B cell (primary cell): ENCODE measurements at regions not wholly inside any gene's neighbourhood (a gene's known extent, or its start where the extent isn't known, plus 50 kb on each side); places are given as distances from the start of the nearest gene placed in this dataset.

Experiments
- ATAC-seq: fragments of 200-7000 bp; cut with Tn5 transposase; one replicate; pipeline ENCODE4 v1.10.0; 2021; ENCODE audit warnings: low read depth, mild to moderate bottlenecking, moderate number of reproducible peaks, moderate library complexity
- CTCF ChIA-PET: fragments of 350-600 bp; sonication (Branson Sonifier 250); formaldehyde crosslinking; loops from one replicate; lab custom pipeline; 2021; ENCODE audit warnings: antibody characterized with exemption, inconsistent platforms; lab: Charles Lee
- POLR2A ChIA-PET: fragments of 350-600 bp; sonication (Branson Sonifier 250); formaldehyde crosslinking; loops from one replicate; lab custom pipeline; 2021; ENCODE audit warnings: antibody characterized with exemption; lab: Charles Lee
- DNase-seq: peaks from one replicate; pipeline ENCODE4 v3.0.0; 2013
- H2AFZ ChIP-seq: 2 replicates; pipeline ENCODE4 v1.6.1; 2012; ENCODE audit warnings: mild to moderate bottlenecking, low read depth, low read length; ENCODE audit not compliant: insufficient read depth, poor library complexity, severe bottlenecking
- H3K27ac ChIP-seq, 2 donors: 1 replicate in 1 of 2; 2 replicates in 1 of 2; pipeline ENCODE4 v1.5.1; 2012 to 2013; ENCODE audit warnings: low read length in 2 of 2, mild to moderate bottlenecking in 2 of 2, moderate library complexity in 1 of 2
- H3K27me3 ChIP-seq, 4 experiments: fragments of 200-600 bp in 1 of 4; sonication (generic) in 1 of 4; replicated peaks in 1 of 4; 1 replicate in 2 of 4; 2 replicates in 2 of 4; pipeline versions ENCODE4 v1.6.1 to v1.7.0; 2013 to 2016; ENCODE audit warnings: low read length in 3 of 4, mild to moderate bottlenecking in 2 of 4, mixed read lengths in 1 of 4, moderate library complexity in 1 of 4; ENCODE audit not compliant: insufficient read depth in 4 of 4, control insufficient read depth in 3 of 4; ENCODE audit errors: control extremely low read depth in 1 of 4
- H3K36me3 ChIP-seq, 2 experiments: replicated peaks in 1 of 2; 1 replicate in 1 of 2; 2 replicates in 1 of 2; pipeline versions ENCODE4 v1.6.1 to v1.7.1; 2013; ENCODE audit warnings: low read length in 1 of 2; ENCODE audit not compliant: insufficient read depth in 2 of 2, control insufficient read depth in 1 of 2; ENCODE audit errors: control extremely low read depth in 1 of 2, extremely low read depth in 1 of 2
- H3K4me1 ChIP-seq, 2 donors: fragments of 200-600 bp in 1 of 2; sonication (generic) in 1 of 2; 1 replicate in 1 of 2; 2 replicates in 1 of 2; pipeline versions ENCODE4 v1.5.1 to v1.6.1; 2013 to 2017; ENCODE audit warnings: low read length in 2 of 2; ENCODE audit not compliant: control insufficient read depth in 2 of 2, insufficient read depth in 2 of 2
- H3K4me2 ChIP-seq: replicated peaks from 2 replicates; pipeline ENCODE3; 2012; ENCODE audit warnings: mild to moderate bottlenecking, low read depth, low read length; ENCODE audit not compliant: poor library complexity, severe bottlenecking
- H3K4me3 ChIP-seq, 5 experiments: fragments of 200-600 bp in 1 of 5; sonication (generic) in 1 of 5; 1 replicate in 3 of 5; 2 replicates in 2 of 5; pipeline versions ENCODE4 v1.5.1 to v1.7.0; 2011 to 2016; ENCODE audit warnings: low read length in 4 of 5, mild to moderate bottlenecking in 4 of 5, low read depth in 2 of 5, control low read depth in 1 of 5, moderate library complexity in 1 of 5; ENCODE audit not compliant: insufficient read depth in 1 of 5; ENCODE audit errors: control extremely low read depth in 1 of 5, extremely low read depth in 1 of 5
- H3K79me2 ChIP-seq: fragments of 200-600 bp; sonication (generic); one replicate; pipeline ENCODE4 v1.6.0; 2016; ENCODE audit warnings: low read length; ENCODE audit not compliant: control insufficient read depth, insufficient read depth
- H3K9ac ChIP-seq: fragments of 200-600 bp; sonication (generic); 2 replicates; pipeline ENCODE4 v1.6.1; 2017; ENCODE audit warnings: mild to moderate bottlenecking, low read length, moderate library complexity
- H3K9me3 ChIP-seq, 3 donors: one replicate each; pipeline versions ENCODE4 v1.6.1 to v1.7.1; 2013; ENCODE audit warnings: low read length in 2 of 3; ENCODE audit not compliant: control insufficient read depth in 2 of 3, insufficient read depth in 1 of 3; ENCODE audit errors: control extremely low read depth in 1 of 3
- H4K20me1 ChIP-seq: 2 replicates; pipeline ENCODE4 v1.6.0; 2012; ENCODE audit warnings: mild to moderate bottlenecking, low read length; ENCODE audit not compliant: insufficient read depth, control insufficient read depth, poor library complexity, severe bottlenecking
- H3K27ac Mint-ChIP-seq: one replicate; pipeline ENCODE4 v1.8.0; 2021; ENCODE audit warnings: mixed read lengths
- H3K27me3 Mint-ChIP-seq: one replicate; pipeline ENCODE4 v1.8.0; 2021; ENCODE audit warnings: mixed read lengths
- H3K4me1 Mint-ChIP-seq: one replicate; pipeline ENCODE4 v1.8.0; 2021; ENCODE audit warnings: mixed read lengths
- H3K4me3 Mint-ChIP-seq: one replicate; pipeline ENCODE4 v1.8.0; 2021; ENCODE audit warnings: mixed read lengths
- H3K9me3 Mint-ChIP-seq: one replicate; pipeline ENCODE4 v1.8.0; 2022; ENCODE audit warnings: mixed read lengths; ENCODE audit not compliant: insufficient read depth
- EZH2 ChIP-seq: IDR thresholded peaks from 2 replicates; pipeline ENCODE4 v1.6.1; 2012; ENCODE audit warnings: borderline replicate concordance, low read depth, mild to moderate bottlenecking, moderate library complexity, low read length; ENCODE audit not compliant: insufficient read depth, poor library complexity, severe bottlenecking
- WGBS: methylation state at CpG from one replicate; pipeline ENCODE4 v1.1.5; 2013; ENCODE audit warnings: missing lambda C conversion rate; ENCODE audit not compliant: insufficient coverage; 5-methylcytosine and 5-hydroxymethylcytosine counted together
- intact Hi-C: fragments of 100-400 bp; cut with micrococcal nuclease; formaldehyde crosslinking; loops from one replicate; pipeline ENCODE4 v1.10.0; 2022
- TF ChIP-seq, protein P1 (sequence below): fragments of 200-600 bp; IDR thresholded peaks from one replicate; pipeline ENCODE4 v1.8.0; 2022; ENCODE audit warnings: antibody characterized with exemption, mild to moderate bottlenecking

GRCh38 chr9:7545371-7546165 is 254.0 kb downstream of the DMAC1 start:
- Histone ChIP-seq H3K27me3 (peaks cover 0 to 3% (median 0%) of the 10 kb centered on the region in 4 experiments), H3K4me1 (no peaks in the 10 kb centered on the region), H3K9ac (no peak overlapping the region), H3K9me3 (peaks cover 0 to 5% (median 0%) of the 10 kb centered on the region in 3 donors), H3K36me3 (no peaks in the 10 kb centered on the region), H3K4me2 (no peak overlapping the region), H3K27ac (no peak overlapping the region), H3K79me2 (no peaks in the 10 kb centered on the region), H2AFZ (no peak overlapping the region), H3K4me3 (no peak overlapping the region), H4K20me1 (no peaks in the 10 kb centered on the region)
- DNase-seq (no peak), ATAC-seq (no peak)
- 80% methylated on average over 1 of the region's 5 CpGs for WGBS
- TF ChIP-seq EZH2: no peak
- TF ChIP-seq, protein P1, sequence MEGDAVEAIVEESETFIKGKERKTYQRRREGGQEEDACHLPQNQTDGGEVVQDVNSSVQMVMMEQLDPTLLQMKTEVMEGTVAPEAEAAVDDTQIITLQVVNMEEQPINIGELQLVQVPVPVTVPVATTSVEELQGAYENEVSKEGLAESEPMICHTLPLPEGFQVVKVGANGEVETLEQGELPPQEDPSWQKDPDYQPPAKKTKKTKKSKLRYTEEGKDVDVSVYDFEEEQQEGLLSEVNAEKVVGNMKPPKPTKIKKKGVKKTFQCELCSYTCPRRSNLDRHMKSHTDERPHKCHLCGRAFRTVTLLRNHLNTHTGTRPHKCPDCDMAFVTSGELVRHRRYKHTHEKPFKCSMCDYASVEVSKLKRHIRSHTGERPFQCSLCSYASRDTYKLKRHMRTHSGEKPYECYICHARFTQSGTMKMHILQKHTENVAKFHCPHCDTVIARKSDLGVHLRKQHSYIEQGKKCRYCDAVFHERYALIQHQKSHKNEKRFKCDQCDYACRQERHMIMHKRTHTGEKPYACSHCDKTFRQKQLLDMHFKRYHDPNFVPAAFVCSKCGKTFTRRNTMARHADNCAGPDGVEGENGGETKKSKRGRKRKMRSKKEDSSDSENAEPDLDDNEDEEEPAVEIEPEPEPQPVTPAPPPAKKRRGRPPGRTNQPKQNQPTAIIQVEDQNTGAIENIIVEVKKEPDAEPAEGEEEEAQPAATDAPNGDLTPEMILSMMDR: no peak
- CTCF ChIA-PET: no interaction called here
- H3K4me1 Mint-ChIP-seq: no peaks in the 10 kb centered on the region
- POLR2A ChIA-PET: no interaction called here
- no peak overlapping the region for H3K27ac Mint-ChIP-seq
- no peaks in the 10 kb centered on the region for H3K9me3 Mint-ChIP-seq
- H3K4me3 Mint-ChIP-seq: no peak overlapping the region
- peaks cover 28% of the 10 kb centered on the region for H3K27me3 Mint-ChIP-seq
- intact Hi-C loops: no loop called here

DNA sequence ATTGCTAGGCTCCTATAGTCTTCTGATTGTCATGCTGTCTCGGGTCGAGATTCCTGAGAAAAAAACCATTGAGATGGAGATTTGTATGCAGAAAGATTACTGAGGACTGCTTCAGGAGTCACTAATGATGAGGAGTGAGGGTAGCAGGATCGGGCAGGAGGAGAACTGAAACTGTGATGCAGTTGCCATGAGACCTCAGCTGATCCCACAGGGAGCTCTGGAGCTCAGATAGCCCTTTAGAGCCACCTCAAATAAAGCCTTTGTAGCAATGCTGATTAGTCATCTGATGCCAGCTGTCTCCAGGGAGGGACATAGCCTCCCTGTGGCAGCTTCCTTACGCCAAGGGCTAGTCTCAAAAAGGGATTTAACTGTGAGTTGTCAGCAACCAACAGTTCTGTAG is 256.9 kb downstream of the DMAC1 start:
- no peak for ATAC-seq

More for the DNA sequence above, 256.9 kb downstream of the DMAC1 start:
- no peaks in the 10 kb centered on the region for H3K4me1 Mint-ChIP-seq
- no peak overlapping the region for H3K4me3 Mint-ChIP-seq
- no peaks in the 10 kb centered on the region for H3K36me3 ChIP-seq
- H3K4me2 ChIP-seq: no peak overlapping the region
- no peaks in the 10 kb centered on the region for H3K4me1 ChIP-seq
- no peak overlapping the region for H3K4me3 ChIP-seq
- H3K27ac Mint-ChIP-seq: no peak overlapping the region
- H3K27me3 ChIP-seq: no peaks in the 10 kb centered on the region
- H3K9me3 ChIP-seq: no peaks in the 10 kb centered on the region
- H3K27ac ChIP-seq: no peak overlapping the region
- no peak overlapping the region for H2AFZ ChIP-seq
- ChIA-PET CTCF (no interaction called here), POLR2A (no interaction called here)
- no peak for TF ChIP-seq EZH2
- TF ChIP-seq, protein P1: no peak
- H3K27me3 Mint-ChIP-seq: peaks cover 26% of the 10 kb centered on the region
- intact Hi-C loops: no loop called here
- no peak overlapping the region for H3K9ac ChIP-seq
- H4K20me1 ChIP-seq: no peaks in the 10 kb centered on the region
- H3K9me3 Mint-ChIP-seq: no peaks in the 10 kb centered on the region
- 63% methylated on average over 4 of the region's 4 CpGs for WGBS
- DNase-seq: no peak
- no peaks in the 10 kb centered on the region for H3K79me2 ChIP-seq
